ENCODE measurements at regions not wholly inside any gene's neighbourhood (a gene's known extent, or its start where the extent isn't known, plus 50 kb on each side); places are given as distances from the start of the nearest gene placed in this dataset.

GRCh38 chr2:216970359-216970915, 110.6 kb upstream of the TNP1 start:
- TF ChIP-seq EP300 (IDR thresholded peaks at IDR 0.05; ENCODE audit: low read depth in 2 of 2, low read length in 2 of 2) (no peak), EP300 (CRISPR knock-in tag; IDR thresholded peaks at IDR 0.05; ENCODE audit: borderline replicate concordance) (no peak), DNMT1 (CRISPR knock-in tag; IDR thresholded peaks at IDR 0.05) (no peak), CTCF (CRISPR knock-in tag; IDR thresholded peaks at IDR 0.05) (no peak), ZNF737 (CRISPR knock-in tag; IDR thresholded peaks at IDR 0.05; ENCODE audit: borderline replicate concordance) (no peak)
